Astrocyte of the spinal cord (primary cell): ENCODE measurements at regions not wholly inside any gene's neighbourhood (a gene's known extent, or its start where the extent isn't known, plus 50 kb on each side); places are given as distances from the start of the nearest gene placed in this dataset.

Experiments used
- DNase-seq: peaks from one replicate; pipeline ENCODE4 v3.0.0; 2011; ENCODE audit warnings: low read depth, low spot score
- H3K4me3 ChIP-seq: 2 replicates; pipeline ENCODE4 v1.5.1; 2011; ENCODE audit warnings: low read depth, mild to moderate bottlenecking, low read length, moderate library complexity
- CTCF ChIP-seq: IDR thresholded peaks from 2 replicates; pipeline ENCODE4 v1.5.1; 2012; ENCODE audit warnings: low read depth, mild to moderate bottlenecking, low read length, inconsistent platforms
- in situ Hi-C: cut with HindIII; loops from 2 replicates; pipeline ENCODE4 v1.10.0; 2017; ENCODE audit warnings: low sequenced_read_pairs

DNA sequence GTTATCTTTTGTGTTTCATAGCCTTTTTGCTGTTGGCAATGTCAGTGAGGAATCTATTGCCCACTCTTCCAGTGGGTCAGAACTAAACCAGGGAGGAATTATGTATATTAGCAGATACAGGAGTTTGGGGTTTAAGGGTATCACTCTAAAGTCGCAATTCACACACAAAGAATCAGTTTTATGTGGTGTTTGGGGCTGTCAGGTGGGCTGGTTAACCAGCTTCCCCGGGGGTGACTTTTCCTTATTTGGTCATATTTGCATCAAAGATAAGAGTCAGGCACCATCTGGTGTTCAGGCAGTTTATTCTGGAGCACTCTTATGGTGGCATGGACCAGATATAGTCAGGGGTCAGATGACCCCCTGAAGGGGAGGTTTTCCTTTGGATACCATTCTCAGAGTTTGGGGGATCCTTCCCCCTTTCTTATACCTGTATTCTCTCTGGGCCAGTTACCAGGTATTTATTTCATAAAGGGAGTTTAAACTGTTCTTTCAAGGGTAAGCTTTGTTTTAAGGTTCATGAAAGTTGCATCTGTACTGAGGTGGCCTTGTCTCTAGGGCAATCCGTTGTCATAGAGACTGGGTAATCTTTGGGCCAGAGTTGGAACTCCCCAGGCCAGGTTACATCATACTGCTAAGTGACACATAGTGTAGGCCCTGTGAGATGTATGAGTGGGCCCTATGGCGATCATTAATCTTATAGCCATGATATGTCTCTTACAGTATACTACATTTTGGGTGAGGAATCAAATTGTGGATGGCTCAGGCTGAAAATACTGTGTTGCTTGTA is 148.2 kb downstream of the RWDD3 start:
- TF ChIP-seq CTCF = no peak
- no peak overlapping the region for H3K4me3 ChIP-seq
- in situ Hi-C loops = no loop called here
- no peak for DNase-seq

DNA sequence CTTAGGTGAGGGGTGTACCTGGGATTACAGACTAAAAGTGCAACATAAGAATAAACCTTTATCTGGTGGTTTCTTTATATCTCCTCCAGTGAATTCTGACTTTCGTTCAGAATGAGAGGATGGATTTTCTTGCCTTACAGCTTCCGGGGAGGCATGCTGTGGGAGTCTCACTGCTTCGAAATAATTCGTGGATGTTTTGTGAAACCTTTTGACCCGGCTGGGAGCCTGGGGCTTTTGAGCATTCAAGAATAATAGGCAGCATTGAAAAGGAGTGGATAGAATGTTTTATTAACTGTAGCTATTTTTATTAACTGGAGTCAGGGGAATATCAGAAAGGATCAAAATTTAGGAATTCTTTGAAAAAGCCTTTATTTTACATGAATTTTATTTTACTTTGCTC is 149.1 kb downstream of the RWDD3 start:
- in situ Hi-C loops = no loop called here
- no peak overlapping the region for H3K4me3 ChIP-seq
- no peak for TF ChIP-seq CTCF
- no peak for DNase-seq

- no peak overlapping the region for H3K4me3 ChIP-seq
- in situ Hi-C loops = no loop called here
- DNase-seq = peak; percentile 1
- no peak for TF ChIP-seq CTCF
Observed at GRCh38 chr1:95384567-95384966, 150.6 kb downstream of the RWDD3 start.

DNA sequence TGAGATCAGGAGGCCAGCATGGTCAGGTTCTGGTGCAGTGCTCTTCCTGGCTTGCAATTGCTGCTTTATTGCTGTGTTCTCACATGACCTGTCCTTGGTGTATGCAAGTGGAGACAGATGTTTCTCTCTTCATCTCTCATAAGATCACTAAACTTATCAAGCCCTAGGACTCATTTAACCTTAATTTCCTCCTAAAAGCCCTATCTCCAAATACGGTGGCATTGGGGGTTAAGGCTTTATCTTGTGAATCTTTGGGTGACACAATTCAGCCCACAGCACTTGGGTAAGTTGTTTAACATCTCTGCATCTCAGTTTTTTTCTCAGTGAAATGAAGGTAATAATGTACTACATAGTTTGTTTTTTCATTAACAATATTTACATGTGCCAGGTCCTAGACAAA is 152.4 kb downstream of the RWDD3 start:
- no peak for TF ChIP-seq CTCF
- no peak for DNase-seq
- H3K4me3 ChIP-seq = no peak overlapping the region
- in situ Hi-C loops = no loop called here

GRCh38 chr1:95386915-95387314 is 152.9 kb downstream of the RWDD3 start:
- no peak for DNase-seq
- H3K4me3 ChIP-seq = no peak overlapping the region
- in situ Hi-C loops = no loop called here
- TF ChIP-seq CTCF = no peak

DNA sequence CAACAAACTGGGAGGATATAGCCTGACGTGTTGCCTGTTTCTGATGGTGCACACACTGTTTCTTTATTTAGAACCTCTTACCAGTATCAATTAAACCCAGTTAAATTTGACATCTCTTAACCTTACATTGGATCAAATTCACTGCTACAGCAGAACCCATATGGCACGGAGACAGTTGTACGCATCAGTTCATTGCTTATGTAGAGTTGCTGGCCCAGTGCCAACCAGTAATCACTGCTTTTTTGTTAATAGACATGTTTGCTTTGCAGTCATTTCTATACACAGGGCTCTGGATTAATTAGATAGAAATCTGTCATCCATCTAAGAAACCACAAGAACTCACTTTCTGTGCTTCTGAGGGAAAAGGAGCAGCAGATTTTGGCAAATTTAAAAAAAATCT is 154.0 kb downstream of the RWDD3 start:
- DNase-seq = no peak
- in situ Hi-C loops = no loop called here
- TF ChIP-seq CTCF = no peak
- no peak overlapping the region for H3K4me3 ChIP-seq
